PC-3 (cell line): ENCODE measurements at regions not wholly inside any gene's neighbourhood (a gene's known extent, or its start where the extent isn't known, plus 50 kb on each side); places are given as distances from the start of the nearest gene placed in this dataset.
"Not testable (repeated sequence)": the region's sequence is repeated elsewhere in the genome, so short reads cannot be mapped to it uniquely, and the experiment has no call there.

Experiments used
- ATAC-seq: fragments of 200-7000 bp; cut with Tn5 transposase; 2 replicates; pipeline ENCODE4 v1.9.1; 2020; ENCODE audit warnings: mild to moderate bottlenecking, moderate library complexity
- BruUV-seq: library from RNA; stranded (reverse); fragments of 400-500 nt; replicated peaks from 2 replicates; lab custom pipeline; 2021; lab: Mats Ljungman, UMichigan
- CTCF ChIA-PET: fragments of 300-600 bp; sonication (Branson Sonifier 250); formaldehyde crosslinking; loops from one replicate; lab custom pipeline; 2022; ENCODE audit warnings: antibody characterized with exemption; lab: Charles Lee
- POLR2A ChIA-PET: fragments of 300-600 bp; sonication (Branson Sonifier 250); formaldehyde crosslinking; loops from one replicate; lab custom pipeline; 2022; ENCODE audit warnings: antibody characterized with exemption; ENCODE audit not compliant: unreplicated experiment; lab: Charles Lee
- DNase-seq: peaks from one replicate; pipeline ENCODE4 v3.0.0-alpha.2; 2015
- H2AFZ ChIP-seq: fragments of 300-600 bp; sonication (generic); 2 replicates; pipeline ENCODE4 v1.6.0; 2016; ENCODE audit warnings: antibody characterized with exemption, low read length
- H3F3A ChIP-seq: fragments of 300-600 bp; sonication (generic); one replicate; pipeline ENCODE4 v1.6.0; 2017; ENCODE audit warnings: antibody characterized with exemption, low read length, control low read depth, mild to moderate bottlenecking; ENCODE audit not compliant: unreplicated experiment
- H3K27ac ChIP-seq: fragments of 300-600 bp; sonication (generic); 2 replicates; pipeline ENCODE4 v1.5.1; 2016; ENCODE audit warnings: mild to moderate bottlenecking, low read length
- H3K27me3 ChIP-seq: fragments of 300-600 bp; sonication (generic); 2 replicates; pipeline ENCODE4 v1.6.1; 2016; ENCODE audit warnings: low read length, mixed read lengths
- H3K36me3 ChIP-seq: fragments of 300-600 bp; sonication (generic); 2 replicates; pipeline ENCODE4 v1.6.1; 2016; ENCODE audit warnings: low read depth, mixed run types, low read length, mixed read lengths
- H3K4me1 ChIP-seq: fragments of 300-600 bp; sonication (generic); 2 replicates; pipeline ENCODE4 v1.5.1; 2016; ENCODE audit warnings: low read length; ENCODE audit not compliant: insufficient read depth
- H3K4me2 ChIP-seq: fragments of 300-600 bp; sonication (generic); 2 replicates; pipeline ENCODE4 v1.6.0; 2016; ENCODE audit warnings: low read length
- H3K4me3 ChIP-seq: fragments of 300-600 bp; sonication (generic); 2 replicates; pipeline ENCODE4 v1.5.1; 2016; ENCODE audit warnings: mild to moderate bottlenecking, low read length, mixed read lengths
- H3K79me2 ChIP-seq: fragments of 300-600 bp; sonication (generic); 2 replicates; pipeline ENCODE4 v1.6.1; 2017; ENCODE audit warnings: low read length, mixed read lengths
- H3K9ac ChIP-seq: fragments of 300-600 bp; sonication (generic); 2 replicates; pipeline ENCODE4 v1.6.0; 2016; ENCODE audit warnings: mild to moderate bottlenecking, low read length
- H3K9me2 ChIP-seq: fragments of 300-600 bp; sonication (generic); replicated peaks from 2 replicates; pipeline ENCODE4 v1.6.1; 2016; ENCODE audit warnings: mixed run types, low read length, mixed read lengths
- H3K9me3 ChIP-seq: fragments of 300-600 bp; sonication (generic); 2 replicates; pipeline ENCODE4 v1.6.1; 2016; ENCODE audit warnings: low read length, mixed read lengths
- H4K20me1 ChIP-seq: fragments of 300-600 bp; sonication (generic); 2 replicates; pipeline ENCODE4 v1.6.1; 2016; ENCODE audit warnings: low read length, mixed read lengths
- intact Hi-C: fragments of 100-400 bp; cut with micrococcal nuclease; formaldehyde crosslinking; loops from 2 replicates; pipeline ENCODE4 v1.9.0; 2023

GRCh38 chr2:95764966-95765365 is 173.2 kb downstream of the TRIM43 start:
- H3K9ac ChIP-seq, H3K9me2 ChIP-seq, ATAC-seq, H3K36me3 ChIP-seq, POLR2A ChIA-PET, H3K79me2 ChIP-seq, H3F3A ChIP-seq, H2AFZ ChIP-seq, H4K20me1 ChIP-seq, H3K4me1 ChIP-seq, H3K27ac ChIP-seq, H3K9me3 ChIP-seq, CTCF ChIA-PET, H3K4me2 ChIP-seq, H3K4me3 ChIP-seq, DNase-seq, BruUV-seq, intact Hi-C loops, H3K27me3 ChIP-seq: not testable (repeated sequence)

- POLR2A ChIA-PET, H3K27me3 ChIP-seq, H3K27ac ChIP-seq, H3K79me2 ChIP-seq, intact Hi-C loops, H3K4me1 ChIP-seq, H2AFZ ChIP-seq, H3K4me3 ChIP-seq, H4K20me1 ChIP-seq, BruUV-seq, H3K36me3 ChIP-seq, H3K4me2 ChIP-seq, ATAC-seq, H3K9me2 ChIP-seq, DNase-seq, CTCF ChIA-PET, H3F3A ChIP-seq, H3K9me3 ChIP-seq, H3K9ac ChIP-seq: not testable (repeated sequence)
Observed at GRCh38 chr2:95765925-95766910, 174.4 kb downstream of the TRIM43 start.

GRCh38 chr2:95767531-95767930 is 175.7 kb downstream of the TRIM43 start:
- H3K9me2 ChIP-seq, H3K9me3 ChIP-seq, H3K4me2 ChIP-seq, intact Hi-C loops, H2AFZ ChIP-seq, POLR2A ChIA-PET, BruUV-seq, H3K27ac ChIP-seq, ATAC-seq, DNase-seq, H3K9ac ChIP-seq, H3K27me3 ChIP-seq, H3K79me2 ChIP-seq, H3K4me1 ChIP-seq, H3K4me3 ChIP-seq, H4K20me1 ChIP-seq, CTCF ChIA-PET, H3K36me3 ChIP-seq, H3F3A ChIP-seq: not testable (repeated sequence)

- H3K27me3 ChIP-seq, H3K4me3 ChIP-seq, H3K9me2 ChIP-seq, H3K4me2 ChIP-seq, CTCF ChIA-PET, POLR2A ChIA-PET, intact Hi-C loops, H3F3A ChIP-seq, BruUV-seq, H3K27ac ChIP-seq, H3K4me1 ChIP-seq, DNase-seq, ATAC-seq, H3K9ac ChIP-seq, H3K36me3 ChIP-seq, H3K79me2 ChIP-seq, H3K9me3 ChIP-seq, H4K20me1 ChIP-seq, H2AFZ ChIP-seq: not testable (repeated sequence)
Observed at GRCh38 chr2:95767950-95768349, 176.1 kb downstream of the TRIM43 start.

- H3F3A ChIP-seq, POLR2A ChIA-PET, H3K4me3 ChIP-seq, H2AFZ ChIP-seq, BruUV-seq, intact Hi-C loops, DNase-seq, H3K9ac ChIP-seq, H3K79me2 ChIP-seq, H3K27me3 ChIP-seq, H3K4me2 ChIP-seq, H3K36me3 ChIP-seq, H4K20me1 ChIP-seq, H3K27ac ChIP-seq, CTCF ChIA-PET, H3K4me1 ChIP-seq, H3K9me3 ChIP-seq, H3K9me2 ChIP-seq, ATAC-seq: not testable (repeated sequence)
Observed at GRCh38 chr2:95769256-95769655, 177.5 kb downstream of the TRIM43 start.

- H3K4me1 ChIP-seq, ATAC-seq, H3K79me2 ChIP-seq, H3K27me3 ChIP-seq, H3K36me3 ChIP-seq, H2AFZ ChIP-seq, intact Hi-C loops, H3K4me3 ChIP-seq, H4K20me1 ChIP-seq, H3K9ac ChIP-seq, DNase-seq, CTCF ChIA-PET, H3K9me2 ChIP-seq, H3F3A ChIP-seq, H3K27ac ChIP-seq, H3K4me2 ChIP-seq, H3K9me3 ChIP-seq, POLR2A ChIA-PET, BruUV-seq: not testable (repeated sequence)
Observed at GRCh38 chr2:95770726-95771125, 178.9 kb downstream of the TRIM43 start.
